H9 (cell line): ENCODE measurements at regions not wholly inside any gene's neighbourhood (a gene's known extent, or its start where the extent isn't known, plus 50 kb on each side); places are given as distances from the start of the nearest gene placed in this dataset.

Experiments used
- DNase-seq: peaks from one replicate; pipeline ENCODE4 v3.0.0-alpha.2; 2017
- H2AFZ ChIP-seq: one replicate; pipeline ENCODE4 v1.6.1; 2013; ENCODE audit warnings: mild to moderate bottlenecking, low read length, control low read depth, moderate library complexity
- H2AK5ac ChIP-seq: 2 replicates; pipeline ENCODE4 v1.6.1; 2013; ENCODE audit warnings: low read length, control low read depth, mixed read lengths; ENCODE audit not compliant: insufficient read length
- H2BK120ac ChIP-seq: one replicate; pipeline ENCODE4 v1.6.1; 2013; ENCODE audit warnings: low read depth, mild to moderate bottlenecking, low read length, control low read depth, inconsistent platforms; ENCODE audit not compliant: poor library complexity, severe bottlenecking
- H2BK12ac ChIP-seq: 2 replicates; pipeline ENCODE4 v1.6.1; 2013; ENCODE audit warnings: low read length, control low read depth, mixed read lengths, low read depth; ENCODE audit not compliant: insufficient read length
- H2BK15ac ChIP-seq: 2 replicates; pipeline ENCODE4 v1.6.1; 2013; ENCODE audit warnings: low read depth, low read length, control low read depth
- H2BK20ac ChIP-seq: one replicate; pipeline ENCODE4 v1.6.1; 2013; ENCODE audit warnings: low read depth, mild to moderate bottlenecking, low read length, control low read depth, inconsistent platforms; ENCODE audit not compliant: poor library complexity, severe bottlenecking
- H2BK5ac ChIP-seq: 2 replicates; pipeline ENCODE4 v1.6.1; 2013; ENCODE audit warnings: low read length, control low read depth, mixed read lengths; ENCODE audit not compliant: insufficient read length
- H3K14ac ChIP-seq: 2 replicates; pipeline ENCODE4 v1.6.1; 2013; ENCODE audit warnings: low read length, control low read depth; ENCODE audit not compliant: insufficient read depth
- H3K18ac ChIP-seq: 2 replicates; pipeline ENCODE4 v1.6.1; 2013; ENCODE audit warnings: low read depth, mild to moderate bottlenecking, mixed read lengths, low read length, control low read depth; ENCODE audit not compliant: insufficient read length
- H3K23ac ChIP-seq: 2 replicates; pipeline ENCODE4 v1.6.1; 2013; ENCODE audit warnings: low read length, control low read depth, mixed read lengths, low read depth; ENCODE audit not compliant: insufficient read length
- H3K23me2 ChIP-seq: 2 replicates; pipeline ENCODE4 v1.6.1; 2013; ENCODE audit warnings: low read depth, mild to moderate bottlenecking, mixed read lengths, low read length, control low read depth; ENCODE audit not compliant: insufficient read length, poor library complexity, severe bottlenecking
- H3K27ac ChIP-seq: 2 replicates; pipeline ENCODE4 v1.5.1; 2013; ENCODE audit warnings: low read length, control low read depth, mixed read lengths, low read depth; ENCODE audit not compliant: insufficient read length
- H3K27me3 ChIP-seq: 2 replicates; pipeline ENCODE4 v1.6.1; 2013; ENCODE audit warnings: low read length, control low read depth, inconsistent platforms; ENCODE audit not compliant: insufficient read depth
- H3K4ac ChIP-seq: 2 replicates; pipeline ENCODE4 v1.6.1; 2013; ENCODE audit warnings: low read depth, mild to moderate bottlenecking, control low read depth, inconsistent platforms, low read length, moderate library complexity
- H3K4me1 ChIP-seq: 2 replicates; pipeline ENCODE4 v1.6.1; 2013; ENCODE audit warnings: low read length, control low read depth, inconsistent platforms; ENCODE audit not compliant: insufficient read depth
- H3K4me2 ChIP-seq: 2 replicates; pipeline ENCODE4 v1.6.1; 2013; ENCODE audit warnings: low read length, control low read depth, mixed read lengths; ENCODE audit not compliant: insufficient read length, insufficient read depth
- H3K56ac ChIP-seq: 2 replicates; pipeline ENCODE4 v1.6.1; 2013; ENCODE audit warnings: low read depth, mild to moderate bottlenecking, mixed read lengths, low read length, control low read depth; ENCODE audit not compliant: insufficient read length
- H3K79me1 ChIP-seq: 2 replicates; pipeline ENCODE4 v1.6.1; 2013; ENCODE audit warnings: low read depth, mild to moderate bottlenecking, moderate library complexity, low read length, control low read depth, inconsistent platforms; ENCODE audit not compliant: insufficient read depth, poor library complexity, severe bottlenecking
- H3K79me2 ChIP-seq: 2 replicates; pipeline ENCODE4 v1.6.1; 2013; ENCODE audit warnings: low read length, control low read depth, inconsistent platforms; ENCODE audit not compliant: insufficient read depth
- H3K9ac ChIP-seq: 2 replicates; pipeline ENCODE4 v1.6.1; 2013; ENCODE audit warnings: low read length, control low read depth, mixed read lengths; ENCODE audit not compliant: insufficient read length; ENCODE audit errors: extremely low read depth
- H3K9me3 ChIP-seq: one replicate; pipeline ENCODE4 v1.6.1; 2013; ENCODE audit warnings: low read depth, low read length, inconsistent platforms; ENCODE audit not compliant: control insufficient read depth
- H3T11ph ChIP-seq: one replicate; pipeline ENCODE4 v1.6.1; 2013; ENCODE audit warnings: mild to moderate bottlenecking, low read length, control low read depth, inconsistent platforms
- H4K20me1 ChIP-seq: one replicate; pipeline ENCODE4 v1.6.1; 2013; ENCODE audit not compliant: control insufficient read depth, insufficient read length, insufficient read depth
- H4K5ac ChIP-seq: 2 replicates; pipeline ENCODE4 v1.6.1; 2013; ENCODE audit warnings: low read depth, mild to moderate bottlenecking, mixed read lengths, low read length, control low read depth; ENCODE audit not compliant: insufficient read length
- H4K8ac ChIP-seq: replicated peaks from 2 replicates; pipeline ENCODE4 v1.6.1; 2013; ENCODE audit warnings: low read length, control low read depth, mixed read lengths, low read depth; ENCODE audit not compliant: insufficient read length
- H4K91ac ChIP-seq: 2 replicates; pipeline ENCODE4 v1.6.1; 2013; ENCODE audit warnings: low read depth, mild to moderate bottlenecking, moderate library complexity, mixed read lengths, low read length, control low read depth; ENCODE audit not compliant: insufficient read length
- H3K27ac Mint-ChIP-seq, 3 experiments: 2 replicates in 2 of 3; 3 replicates in 1 of 3; pipeline ENCODE4 v1.8.0; 2020 to 2021; ENCODE audit warnings: mixed read lengths in 3 of 3, mild to moderate bottlenecking in 1 of 3, moderate library complexity in 1 of 3
- H3K27me3 Mint-ChIP-seq: 2 replicates; pipeline ENCODE4 v1.8.0; 2021; ENCODE audit warnings: low read depth, mild to moderate bottlenecking, moderate library complexity, mixed read lengths
- H3K36me3 Mint-ChIP-seq, 3 experiments: 2 replicates in 2 of 3; 3 replicates in 1 of 3; pipeline ENCODE4 v1.8.0; 2020 to 2021; ENCODE audit warnings: low read depth in 3 of 3, mixed read lengths in 3 of 3; ENCODE audit not compliant: insufficient read depth in 1 of 3
- H3K4me1 Mint-ChIP-seq, 2 experiments: 2 replicates each; pipeline ENCODE4 v1.8.0; 2020; ENCODE audit warnings: mixed read lengths in 2 of 2
- H3K4me3 Mint-ChIP-seq, 2 experiments: 2 replicates in 1 of 2; 3 replicates in 1 of 2; pipeline ENCODE4 v1.8.0; 2020 to 2021; ENCODE audit warnings: mild to moderate bottlenecking in 2 of 2, mixed read lengths in 2 of 2, moderate library complexity in 1 of 2
- H3K9me3 Mint-ChIP-seq, 2 experiments: 2 replicates in 1 of 2; 3 replicates in 1 of 2; pipeline ENCODE4 v1.8.0; 2020; ENCODE audit warnings: mild to moderate bottlenecking in 2 of 2, mixed read lengths in 2 of 2, moderate library complexity in 1 of 2
- WGBS: extraction: QIAGEN DNeasy Blood & Tissue Kit; methylation state at CpG from one replicate; pipeline ENCODE4 v1.1.7; 2013; ENCODE audit warnings: missing lambda C conversion rate, low lambda C conversion rate, mixed read lengths; ENCODE audit not compliant: insufficient read length; ENCODE audit errors: extremely low coverage; 5-methylcytosine and 5-hydroxymethylcytosine counted together
- TF ChIP-seq, protein P1 (sequence below): fragments of 200-600 bp; sonication (generic); conservative IDR thresholded peaks from 3 replicates; pipeline ENCODE4 v1.8.0; 2021; ENCODE audit warnings: antibody characterized with exemption, mild to moderate bottlenecking

DNA sequence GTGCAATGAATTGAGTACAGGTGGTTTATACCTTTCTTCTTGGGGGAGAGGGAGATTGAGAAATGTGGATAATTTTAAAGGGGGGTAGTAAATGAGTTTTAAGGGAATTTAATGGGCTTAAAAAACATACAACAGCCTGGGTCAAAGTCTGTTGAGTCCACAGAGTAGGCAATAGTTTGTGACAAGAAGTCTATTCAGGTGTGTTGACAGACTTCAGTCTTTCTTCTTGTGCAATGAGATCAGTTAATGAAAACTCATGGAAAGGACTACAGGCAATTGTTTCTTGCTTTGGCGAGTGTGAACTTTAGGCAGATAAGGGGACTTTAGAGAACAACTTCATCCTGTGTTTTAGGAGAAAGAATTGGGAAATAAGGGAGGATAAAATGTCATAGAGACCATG, 507.8 kb upstream of the CA10 start:
- Histone ChIP-seq H4K91ac (no peak overlapping the region), H2BK12ac (no peak overlapping the region), H2BK5ac (no peak overlapping the region), H3K18ac (no peak overlapping the region), H2BK120ac (no peak overlapping the region), H3K23ac (no peak overlapping the region), H3K14ac (no peak overlapping the region), H3K9ac (no peak overlapping the region), H3K4me2 (no peak overlapping the region), H2AK5ac (no peak overlapping the region), H3K23me2 (no peaks in the 10 kb centered on the region), H3K27ac (no peak overlapping the region), H4K20me1 (no peaks in the 10 kb centered on the region), H3K9me3 (no peaks in the 10 kb centered on the region), H3K4me1 (no peaks in the 10 kb centered on the region; the same call in 1 of the 2 replicates), H4K8ac (no peak overlapping the region), H3K56ac (no peak overlapping the region), H3K79me1 (no peaks in the 10 kb centered on the region), H4K5ac (no peak overlapping the region), H2BK20ac (no peak overlapping the region), H3K4ac (no peak overlapping the region), H3K27me3 (no peaks in the 10 kb centered on the region), H2AFZ (no peak overlapping the region), H2BK15ac (no peak overlapping the region), H3T11ph (no peak overlapping the region), H3K79me2 (no peaks in the 10 kb centered on the region)
- no CpG with 5 or more reads among the region's 1 CpG for WGBS
- no peaks in the 10 kb centered on the region for H3K27me3 Mint-ChIP-seq
- TF ChIP-seq, protein P1, sequence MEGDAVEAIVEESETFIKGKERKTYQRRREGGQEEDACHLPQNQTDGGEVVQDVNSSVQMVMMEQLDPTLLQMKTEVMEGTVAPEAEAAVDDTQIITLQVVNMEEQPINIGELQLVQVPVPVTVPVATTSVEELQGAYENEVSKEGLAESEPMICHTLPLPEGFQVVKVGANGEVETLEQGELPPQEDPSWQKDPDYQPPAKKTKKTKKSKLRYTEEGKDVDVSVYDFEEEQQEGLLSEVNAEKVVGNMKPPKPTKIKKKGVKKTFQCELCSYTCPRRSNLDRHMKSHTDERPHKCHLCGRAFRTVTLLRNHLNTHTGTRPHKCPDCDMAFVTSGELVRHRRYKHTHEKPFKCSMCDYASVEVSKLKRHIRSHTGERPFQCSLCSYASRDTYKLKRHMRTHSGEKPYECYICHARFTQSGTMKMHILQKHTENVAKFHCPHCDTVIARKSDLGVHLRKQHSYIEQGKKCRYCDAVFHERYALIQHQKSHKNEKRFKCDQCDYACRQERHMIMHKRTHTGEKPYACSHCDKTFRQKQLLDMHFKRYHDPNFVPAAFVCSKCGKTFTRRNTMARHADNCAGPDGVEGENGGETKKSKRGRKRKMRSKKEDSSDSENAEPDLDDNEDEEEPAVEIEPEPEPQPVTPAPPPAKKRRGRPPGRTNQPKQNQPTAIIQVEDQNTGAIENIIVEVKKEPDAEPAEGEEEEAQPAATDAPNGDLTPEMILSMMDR, result no peak
- no peak overlapping the region for H3K27ac Mint-ChIP-seq
- DNase-seq, result no peak
- H3K36me3 Mint-ChIP-seq, result peaks cover 3 to 24% (median 10%) of the 10 kb centered on the region in 3 experiments
- peaks cover 24% of the 10 kb centered on the region in 2 experiments for H3K9me3 Mint-ChIP-seq
- H3K4me1 Mint-ChIP-seq, result peaks cover 17 to 18% of the 10 kb centered on the region in 2 experiments
- H3K4me3 Mint-ChIP-seq, result no peak overlapping the region
